ENCODE measurements at regions not wholly inside any gene's neighbourhood (a gene's known extent, or its start where the extent isn't known, plus 50 kb on each side); places are given as distances from the start of the nearest gene placed in this dataset.
A peak's percentile ranks its signal among the peaks of the same experiment; 100 is the strongest.

DNA sequence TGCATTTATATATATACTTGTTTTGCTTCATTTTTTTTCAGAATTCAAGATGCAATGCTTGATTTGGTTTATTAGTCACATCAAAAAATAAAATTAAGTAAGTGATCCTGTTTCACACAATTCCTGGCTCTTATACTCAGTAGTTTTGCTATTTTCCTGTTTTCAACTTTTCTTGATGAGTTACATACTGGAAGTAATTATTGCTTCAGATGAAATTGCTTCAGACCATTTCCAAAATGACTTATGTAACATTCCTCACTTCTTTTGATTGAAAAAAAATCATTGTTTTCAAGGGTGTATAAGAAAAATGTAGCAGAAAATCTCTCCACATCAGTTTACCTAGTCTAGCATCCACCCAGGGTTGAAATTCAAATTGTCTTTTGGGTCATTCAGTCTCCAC, 65.0 kb downstream of the RGS2 start:
- no peak overlapping the region for H3K4me3 ChIP-seq (ENCODE audit: low read depth, low read length)
- TF ChIP-seq POLR2A (IDR thresholded peaks at IDR 0.05; ENCODE audit: extremely low read depth, insufficient read length) (no peak), CTCF (IDR thresholded peaks at IDR 0.05; ENCODE audit: low read depth, low read length) (no peak), MYC (IDR thresholded peaks at IDR 0.05; ENCODE audit: low read depth, low read length) (no peak)
- TF ChIP-seq, protein P1, sequence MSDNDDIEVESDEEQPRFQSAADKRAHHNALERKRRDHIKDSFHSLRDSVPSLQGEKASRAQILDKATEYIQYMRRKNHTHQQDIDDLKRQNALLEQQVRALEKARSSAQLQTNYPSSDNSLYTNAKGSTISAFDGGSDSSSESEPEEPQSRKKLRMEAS (IDR thresholded peaks at IDR 0.05; ENCODE audit: low read depth, low read length), result no peak
- no peak for DNase-seq (ENCODE audit: low read depth)

DNA sequence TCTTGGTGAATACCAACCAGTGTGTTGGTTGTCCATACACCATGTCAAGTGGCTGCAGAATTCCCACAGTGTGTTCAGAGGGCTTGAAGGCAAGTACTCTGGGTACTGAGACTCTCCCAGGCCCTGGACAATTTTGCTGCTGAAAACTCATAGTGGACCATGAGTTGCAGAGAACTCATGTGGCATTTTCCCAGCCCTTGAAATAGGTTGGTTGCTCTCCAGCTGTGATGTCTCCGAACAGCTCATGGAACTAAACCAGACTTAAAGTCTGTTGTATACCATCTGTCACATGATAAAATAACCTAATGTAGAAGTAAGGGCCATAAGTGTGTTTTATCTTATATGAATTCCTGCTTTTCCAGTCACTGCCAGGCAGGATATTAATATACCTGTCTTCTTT, 67.8 kb downstream of the RGS2 start:
- TF ChIP-seq, protein P1 (IDR thresholded peaks at IDR 0.05; ENCODE audit: low read depth, low read length), result no peak
- TF ChIP-seq POLR2A (IDR thresholded peaks at IDR 0.05; ENCODE audit: extremely low read depth, insufficient read length) (no peak), MYC (IDR thresholded peaks at IDR 0.05; ENCODE audit: low read depth, low read length) (no peak), CTCF (IDR thresholded peaks at IDR 0.05; ENCODE audit: low read depth, low read length) (no peak)
- DNase-seq (ENCODE audit: low read depth), result no peak
- no peak overlapping the region for H3K4me3 ChIP-seq (ENCODE audit: low read depth, low read length)

GRCh38 chr1:192877283-192877886, 68.5 kb downstream of the RGS2 start:
- no peak for TF ChIP-seq CTCF (IDR thresholded peaks at IDR 0.05; ENCODE audit: low read depth, low read length)
- no peak for TF ChIP-seq MYC (IDR thresholded peaks at IDR 0.05; ENCODE audit: low read depth, low read length)
- TF ChIP-seq, protein P1 (IDR thresholded peaks at IDR 0.05; ENCODE audit: low read depth, low read length), result no peak
- TF ChIP-seq POLR2A (IDR thresholded peaks at IDR 0.05; ENCODE audit: extremely low read depth, insufficient read length), result no peak
- DNase-seq (ENCODE audit: low read depth), result peak; percentile 64
- H3K4me3 ChIP-seq (ENCODE audit: low read depth, low read length), result no peak overlapping the region

DNA sequence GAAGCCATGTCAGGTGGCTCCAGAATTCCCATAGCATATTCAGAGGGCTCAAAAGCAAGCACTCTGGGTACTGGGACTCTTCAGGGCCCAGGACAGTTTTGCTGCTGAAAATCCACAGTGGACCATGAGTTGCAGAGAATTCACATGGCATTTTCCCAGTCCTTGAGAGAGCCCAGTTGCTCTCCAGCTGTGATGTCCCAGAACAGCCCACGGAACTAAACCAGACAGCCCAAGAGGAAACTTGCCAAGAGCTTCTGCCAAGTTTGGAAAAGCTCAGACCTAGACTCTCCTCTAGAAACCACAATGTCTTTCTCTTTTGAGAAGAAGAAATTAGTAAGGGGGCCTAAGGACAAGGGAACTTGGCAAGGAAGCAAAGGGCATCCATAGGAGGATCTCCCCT, 69.4 kb downstream of the RGS2 start:
- TF ChIP-seq POLR2A (IDR thresholded peaks at IDR 0.05; ENCODE audit: extremely low read depth, insufficient read length) (no peak), MYC (IDR thresholded peaks at IDR 0.05; ENCODE audit: low read depth, low read length) (no peak), CTCF (IDR thresholded peaks at IDR 0.05; ENCODE audit: low read depth, low read length) (no peak)
- TF ChIP-seq, protein P1 (IDR thresholded peaks at IDR 0.05; ENCODE audit: low read depth, low read length), result no peak
- H3K4me3 ChIP-seq (ENCODE audit: low read depth, low read length), result no peak overlapping the region
- no peak for DNase-seq (ENCODE audit: low read depth)

DNA sequence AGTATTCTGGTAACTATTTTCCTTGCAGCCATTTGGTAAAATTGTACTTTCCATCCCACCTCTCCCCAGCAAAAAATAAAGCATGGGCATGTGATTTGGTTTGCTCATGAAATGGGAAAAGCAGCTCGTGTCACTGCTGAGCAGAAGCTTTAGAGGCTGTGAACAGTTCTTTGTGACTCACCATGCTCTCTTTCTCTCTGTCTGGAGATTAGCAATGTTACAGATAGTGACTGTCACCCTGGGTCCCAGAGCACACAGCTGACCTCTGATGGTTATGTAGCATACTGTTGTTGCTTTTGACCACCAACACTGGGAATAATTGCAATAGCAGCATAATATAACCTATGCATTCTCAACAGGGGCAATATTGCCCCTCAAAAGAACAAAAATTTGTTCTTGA, 70.6 kb downstream of the RGS2 start:
- H3K4me3 ChIP-seq (ENCODE audit: low read depth, low read length), result no peak overlapping the region
- DNase-seq (ENCODE audit: low read depth), result peak; percentile 14
- TF ChIP-seq MYC (IDR thresholded peaks at IDR 0.05; ENCODE audit: low read depth, low read length), result no peak
- no peak for TF ChIP-seq CTCF (IDR thresholded peaks at IDR 0.05; ENCODE audit: low read depth, low read length)
- TF ChIP-seq POLR2A (IDR thresholded peaks at IDR 0.05; ENCODE audit: extremely low read depth, insufficient read length), result no peak
- TF ChIP-seq, protein P1 (IDR thresholded peaks at IDR 0.05; ENCODE audit: low read depth, low read length), result no peak
